ENCODE measurements at regions not wholly inside any gene's neighbourhood (a gene's known extent, or its start where the extent isn't known, plus 50 kb on each side); places are given as distances from the start of the nearest gene placed in this dataset.

DNA sequence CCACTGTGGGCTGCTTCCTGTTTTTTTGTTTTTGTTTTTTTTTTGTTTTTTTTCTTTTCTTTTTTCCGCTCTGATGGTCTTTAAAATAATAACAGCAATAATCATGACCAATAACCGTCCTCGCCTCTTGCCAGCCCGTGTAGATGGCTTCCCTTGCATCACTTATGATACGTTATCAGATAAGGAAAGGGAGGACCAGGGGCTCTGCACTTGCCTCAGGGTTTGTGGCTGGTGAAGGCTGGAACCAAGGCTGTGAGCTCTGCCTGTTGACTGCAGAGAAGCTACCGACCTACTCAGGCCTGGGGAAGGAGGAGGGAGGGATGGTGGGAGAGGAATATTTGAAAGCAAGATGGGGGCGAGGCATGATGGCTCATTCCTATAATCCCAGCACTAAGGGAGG is 114.0 kb upstream of the SDK2 start:
- TF ChIP-seq, protein P1, sequence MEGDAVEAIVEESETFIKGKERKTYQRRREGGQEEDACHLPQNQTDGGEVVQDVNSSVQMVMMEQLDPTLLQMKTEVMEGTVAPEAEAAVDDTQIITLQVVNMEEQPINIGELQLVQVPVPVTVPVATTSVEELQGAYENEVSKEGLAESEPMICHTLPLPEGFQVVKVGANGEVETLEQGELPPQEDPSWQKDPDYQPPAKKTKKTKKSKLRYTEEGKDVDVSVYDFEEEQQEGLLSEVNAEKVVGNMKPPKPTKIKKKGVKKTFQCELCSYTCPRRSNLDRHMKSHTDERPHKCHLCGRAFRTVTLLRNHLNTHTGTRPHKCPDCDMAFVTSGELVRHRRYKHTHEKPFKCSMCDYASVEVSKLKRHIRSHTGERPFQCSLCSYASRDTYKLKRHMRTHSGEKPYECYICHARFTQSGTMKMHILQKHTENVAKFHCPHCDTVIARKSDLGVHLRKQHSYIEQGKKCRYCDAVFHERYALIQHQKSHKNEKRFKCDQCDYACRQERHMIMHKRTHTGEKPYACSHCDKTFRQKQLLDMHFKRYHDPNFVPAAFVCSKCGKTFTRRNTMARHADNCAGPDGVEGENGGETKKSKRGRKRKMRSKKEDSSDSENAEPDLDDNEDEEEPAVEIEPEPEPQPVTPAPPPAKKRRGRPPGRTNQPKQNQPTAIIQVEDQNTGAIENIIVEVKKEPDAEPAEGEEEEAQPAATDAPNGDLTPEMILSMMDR (IDR thresholded peaks at IDR 0.05) = no peak
- no peak for TF ChIP-seq POLR2A (IDR thresholded peaks at IDR 0.05)

Measured in testis (tissue), 2 donors.